HG02610 (cell line): ENCODE measurements at regions not wholly inside any gene's neighbourhood (a gene's known extent, or its start where the extent isn't known, plus 50 kb on each side); places are given as distances from the start of the nearest gene placed in this dataset.

Experiments
- ATAC-seq: cut with Tn5 transposase; IDR thresholded peaks from one replicate; pipeline ENCODE4 v1.9.1; 2021; ENCODE audit warnings: mild to moderate bottlenecking, moderate library complexity; ENCODE audit not compliant: unreplicated experiment

DNA sequence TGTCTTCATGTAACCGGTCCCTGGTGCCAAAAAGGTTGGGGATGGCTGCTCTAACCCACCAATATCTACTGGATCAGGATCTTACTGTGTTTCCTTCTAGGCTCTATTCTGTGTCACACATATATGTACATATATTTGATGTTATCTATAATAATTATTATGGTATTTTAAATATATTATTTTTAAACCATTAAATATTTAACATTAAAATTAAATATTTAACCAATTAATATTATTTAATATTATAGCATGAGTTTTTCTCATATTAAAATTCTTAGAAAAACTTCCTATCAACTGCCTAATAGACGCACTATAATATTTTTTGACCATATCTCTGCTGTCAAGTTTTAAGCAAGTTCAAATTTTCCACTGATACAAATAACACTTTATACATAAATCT is 196.9 kb upstream of the PLET1 start:
- ATAC-seq, result no peak

DNA sequence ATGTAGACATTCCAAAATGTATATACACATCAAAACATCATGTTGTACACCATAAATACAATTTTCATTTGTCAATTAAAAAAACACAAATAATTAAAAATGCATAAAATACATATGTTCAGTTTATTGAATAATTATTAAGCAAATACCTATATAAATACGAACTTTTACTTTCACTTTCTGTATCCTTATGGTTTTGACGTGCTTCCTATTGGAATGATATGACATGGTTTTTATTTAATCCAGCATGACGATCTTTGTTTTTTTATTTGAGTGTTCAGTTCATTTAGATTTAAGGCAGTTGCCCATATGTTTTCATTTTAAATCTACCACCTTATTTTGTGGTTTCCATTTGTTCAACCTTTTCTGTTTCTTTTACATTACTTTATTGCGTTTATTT is 198.3 kb upstream of the PLET1 start:
- no peak for ATAC-seq

DNA sequence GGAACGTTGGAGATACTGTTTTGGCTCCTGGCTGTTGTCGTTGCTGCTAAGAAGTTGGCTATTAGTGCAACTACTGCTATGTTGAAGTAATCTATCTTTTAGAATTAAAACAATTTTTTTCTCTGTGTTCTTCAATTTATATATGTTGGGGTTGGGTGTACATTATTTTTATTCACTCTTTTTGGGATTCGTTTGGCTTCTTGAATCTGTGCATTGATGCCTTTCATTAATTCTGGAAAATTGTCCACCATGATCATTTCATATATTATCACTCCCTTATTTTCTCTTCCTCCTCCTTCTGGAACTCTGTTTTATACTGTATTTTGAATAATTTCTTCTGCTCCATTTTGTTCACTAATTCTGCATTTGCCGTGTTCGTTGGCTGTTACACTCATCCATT is 199.5 kb upstream of the PLET1 start:
- ATAC-seq, result no peak

GRCh38 chr11:112464949-112465348 is 204.3 kb upstream of the PLET1 start:
- no peak for ATAC-seq

DNA sequence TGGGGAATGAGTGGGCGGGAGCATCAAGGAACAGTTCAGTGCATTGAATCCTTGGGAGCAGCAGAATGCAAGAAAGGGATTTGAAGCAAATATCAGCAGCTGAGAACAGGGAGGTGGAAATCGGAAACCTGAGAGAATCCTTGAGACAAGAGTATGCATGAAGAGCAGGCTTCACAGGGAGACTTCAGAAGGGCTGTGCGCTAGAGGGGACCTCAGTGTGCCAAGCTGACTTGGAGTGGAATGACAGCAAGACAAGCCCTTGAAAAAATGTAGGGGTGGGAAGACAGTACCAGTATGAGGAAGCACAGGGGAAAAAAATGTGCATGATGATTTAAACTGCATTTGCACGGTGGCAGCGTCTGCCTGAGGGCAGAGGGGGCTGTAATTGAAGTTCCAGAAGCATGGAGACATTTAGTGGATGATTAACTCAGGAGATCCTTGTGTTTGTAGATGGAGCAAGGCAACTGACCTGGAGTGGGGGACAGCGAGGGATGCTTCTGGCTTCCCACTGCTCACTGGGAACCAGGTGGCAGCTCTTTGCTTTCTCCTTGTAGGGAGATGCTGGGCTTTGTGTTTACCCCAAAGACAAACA is 204.9 kb upstream of the PLET1 start:
- ATAC-seq, result no peak

DNA sequence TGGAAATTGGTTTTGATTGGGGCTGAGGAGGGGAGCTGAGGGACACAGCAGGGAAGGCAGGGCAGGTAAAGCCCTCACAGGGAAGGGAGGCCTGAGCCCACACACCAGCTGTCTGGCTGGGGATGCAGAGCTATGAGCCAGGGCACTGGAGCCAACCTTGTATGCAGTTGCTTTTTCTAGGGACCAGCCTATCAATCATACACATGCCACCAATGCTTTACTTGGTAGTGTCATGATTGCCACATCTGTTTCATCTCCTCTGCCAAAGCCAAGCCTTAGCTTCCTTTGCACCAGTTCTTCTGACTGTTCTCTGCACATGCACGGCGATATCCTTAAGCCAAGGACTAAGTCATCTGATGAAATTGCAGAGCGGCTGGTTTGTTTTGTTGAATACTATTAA is 207.1 kb upstream of the PLET1 start:
- ATAC-seq, result no peak

DNA sequence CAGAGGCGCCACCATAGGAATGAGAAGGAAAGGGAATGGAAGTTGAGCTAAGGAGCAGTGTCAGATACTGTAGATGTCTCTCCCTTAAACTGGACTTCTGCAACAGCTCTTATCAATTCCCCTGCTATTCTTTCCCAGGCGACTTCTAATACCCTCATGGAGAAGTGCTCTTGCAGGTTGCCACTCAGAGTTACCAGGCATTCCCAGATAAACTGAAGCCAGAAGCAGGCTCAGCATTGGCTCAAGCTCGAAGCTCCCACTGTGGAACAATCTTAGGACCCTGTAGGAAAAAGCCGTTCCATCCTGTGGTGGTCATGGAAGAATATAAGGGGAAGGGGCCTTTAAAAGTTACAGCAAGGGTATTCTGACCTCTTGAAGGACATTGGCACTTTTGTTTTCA is 208.7 kb upstream of the PLET1 start:
- ATAC-seq, result no peak

GRCh38 chr11:112470355-112470754 is 209.7 kb upstream of the PLET1 start:
- no peak for ATAC-seq

DNA sequence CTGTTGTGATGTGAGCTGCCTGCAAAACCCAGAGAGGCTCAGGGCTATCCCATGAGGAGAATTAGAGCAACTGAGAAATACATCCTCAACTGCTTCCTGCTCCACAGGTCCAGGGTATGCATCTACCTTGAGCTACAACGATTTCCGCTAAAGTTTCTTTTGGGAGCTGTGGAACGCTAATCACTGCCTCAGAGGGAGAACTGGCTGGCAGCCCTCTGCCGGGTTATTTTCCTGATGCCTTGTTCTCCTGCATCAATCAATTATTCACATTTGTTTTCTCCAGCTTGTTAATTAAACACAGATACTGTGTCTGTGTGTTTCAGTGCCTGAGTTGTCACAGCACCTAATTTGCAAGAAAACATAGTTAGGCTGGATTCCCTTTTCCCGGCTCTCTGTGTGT is 211.1 kb upstream of the PLET1 start:
- no peak for ATAC-seq

DNA sequence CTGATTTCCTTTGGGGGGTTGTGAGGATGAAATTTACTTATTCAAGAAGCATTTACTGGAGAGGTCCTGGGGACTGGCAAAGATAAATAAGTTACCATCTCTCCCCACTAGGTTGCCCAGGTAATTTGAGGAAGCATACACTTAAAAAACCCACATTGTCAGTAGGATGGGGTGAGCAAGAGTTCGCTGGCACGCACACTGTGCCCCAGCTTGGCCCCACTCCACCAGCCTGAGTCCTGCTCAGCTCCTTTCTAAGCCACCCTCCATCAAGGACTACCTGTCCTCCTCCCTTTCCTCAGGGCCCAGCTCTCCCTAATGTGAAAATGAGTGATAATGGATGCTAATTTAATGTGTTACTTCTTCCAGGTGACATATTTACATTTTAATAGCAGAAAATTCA is 216.5 kb upstream of the PLET1 start:
- no peak for ATAC-seq

- ATAC-seq, result no peak
Measured at GRCh38 chr11:112477581-112478317, 217.1 kb upstream of the PLET1 start.

GRCh38 chr11:112478806-112479205 is 218.1 kb upstream of the PLET1 start:
- ATAC-seq, result no peak

DNA sequence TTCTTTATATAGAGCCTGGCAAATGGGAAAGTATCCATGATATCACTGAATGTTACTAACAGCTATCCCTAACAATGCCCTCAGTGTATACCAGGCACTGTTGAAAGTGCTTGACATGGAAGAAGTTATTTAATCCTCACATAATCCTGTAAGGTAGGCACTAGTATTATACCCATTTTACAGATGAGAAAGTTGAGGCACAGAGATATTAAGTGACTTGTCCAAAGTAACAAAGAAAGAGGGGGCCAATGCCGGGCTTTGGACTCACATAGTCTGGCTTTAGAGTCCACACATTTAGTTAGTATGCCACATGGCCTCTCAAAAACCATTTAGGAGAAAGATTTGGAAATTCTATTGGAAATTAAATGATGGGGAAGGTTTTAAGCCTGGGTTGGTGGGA is 220.8 kb upstream of the PLET1 start:
- no peak for ATAC-seq

DNA sequence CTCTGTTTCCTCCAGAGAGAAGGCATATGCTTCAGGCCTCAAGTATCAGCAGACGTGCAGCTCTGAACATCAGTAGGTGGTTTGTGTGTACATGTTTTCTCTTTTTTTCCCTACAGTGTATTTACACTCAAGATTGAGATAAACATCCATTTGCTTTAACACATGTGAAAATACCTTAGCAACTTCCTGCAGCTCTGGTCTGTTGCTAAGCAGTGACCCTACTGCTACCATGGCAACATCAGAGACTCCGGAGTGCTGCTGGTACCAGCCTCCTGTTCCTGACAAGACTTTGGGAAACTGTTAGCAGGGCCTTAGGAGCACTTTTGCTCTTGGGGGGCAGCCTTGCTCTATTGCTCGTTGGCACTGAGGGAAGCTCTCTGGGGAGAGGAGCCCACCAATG is 221.2 kb upstream of the PLET1 start:
- no peak for ATAC-seq

DNA sequence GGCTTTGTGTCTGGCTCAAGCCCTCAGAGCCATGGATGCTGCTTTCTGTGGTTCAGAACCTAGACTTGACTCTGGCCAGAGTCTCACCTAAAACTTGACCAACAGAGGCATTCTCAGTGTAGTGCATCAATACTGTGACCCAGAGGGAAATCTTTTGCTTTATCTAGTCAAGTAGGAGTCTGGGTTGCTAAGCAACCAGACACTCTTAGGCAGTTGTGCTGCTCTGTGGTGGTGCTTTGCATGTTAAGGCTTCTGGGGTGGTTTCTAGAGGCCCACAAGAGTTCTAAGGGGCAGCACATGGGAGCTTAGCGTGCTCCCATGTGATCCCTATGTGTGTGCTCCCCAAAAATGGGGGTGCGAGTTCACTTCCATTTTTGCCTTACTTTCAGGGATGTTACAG is 224.6 kb upstream of the PLET1 start:
- ATAC-seq, result no peak

- no peak for ATAC-seq
Measured at GRCh38 chr11:112497826-112498225, 237.2 kb upstream of the PLET1 start.

- ATAC-seq, result no peak
Measured at GRCh38 chr11:112498701-112499100, 238.0 kb upstream of the PLET1 start.

GRCh38 chr11:112499153-112499880 is 238.7 kb upstream of the PLET1 start:
- ATAC-seq, result no peak

DNA sequence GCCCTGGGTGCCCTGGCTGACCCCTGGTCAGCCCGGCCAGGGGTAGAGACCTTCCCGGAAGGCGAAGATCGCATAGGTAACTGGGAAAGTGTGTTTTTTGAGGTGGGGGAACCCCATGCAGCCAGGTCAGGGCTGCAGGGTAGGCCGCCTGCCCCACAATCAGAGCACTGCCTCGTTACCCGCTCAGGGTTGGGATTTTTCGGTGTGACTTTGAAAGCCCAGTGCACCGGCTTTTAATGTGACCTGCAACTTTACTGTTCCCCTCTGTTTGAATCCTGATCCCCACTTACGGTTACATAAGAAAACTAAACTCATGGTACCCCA is 239.2 kb upstream of the PLET1 start:
- no peak for ATAC-seq

DNA sequence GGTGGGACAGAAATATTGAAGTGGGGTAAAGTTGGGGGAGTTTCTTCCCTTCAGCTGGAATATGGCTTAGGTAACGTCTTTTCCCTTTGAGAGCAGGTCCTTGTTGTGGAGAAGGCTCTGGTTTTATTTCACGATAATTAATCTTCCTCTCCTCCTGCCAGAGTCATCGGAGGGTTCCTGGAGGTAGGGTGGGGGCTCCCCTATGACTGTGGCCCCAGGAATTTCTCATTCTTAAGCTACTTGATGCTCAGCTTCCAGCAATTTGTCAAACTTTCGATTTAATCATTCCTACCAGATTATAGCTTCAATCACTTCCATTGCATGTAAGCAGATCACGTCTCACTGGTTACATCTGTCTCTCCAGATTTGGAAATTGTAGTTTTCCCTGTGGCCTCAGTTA is 242.8 kb upstream of the PLET1 start:
- ATAC-seq, result no peak

GRCh38 chr11:112504056-112504455 is 243.4 kb upstream of the PLET1 start:
- no peak for ATAC-seq

GRCh38 chr11:112506852-112507251 is 246.2 kb upstream of the PLET1 start:
- no peak for ATAC-seq
